ENCODE measurements at regions not wholly inside any gene's neighbourhood (a gene's known extent, or its start where the extent isn't known, plus 50 kb on each side); places are given as distances from the start of the nearest gene placed in this dataset.
"Not testable (repeated sequence)": the region's sequence is repeated elsewhere in the genome, so short reads cannot be mapped to it uniquely, and the experiment has no call there.

DNA sequence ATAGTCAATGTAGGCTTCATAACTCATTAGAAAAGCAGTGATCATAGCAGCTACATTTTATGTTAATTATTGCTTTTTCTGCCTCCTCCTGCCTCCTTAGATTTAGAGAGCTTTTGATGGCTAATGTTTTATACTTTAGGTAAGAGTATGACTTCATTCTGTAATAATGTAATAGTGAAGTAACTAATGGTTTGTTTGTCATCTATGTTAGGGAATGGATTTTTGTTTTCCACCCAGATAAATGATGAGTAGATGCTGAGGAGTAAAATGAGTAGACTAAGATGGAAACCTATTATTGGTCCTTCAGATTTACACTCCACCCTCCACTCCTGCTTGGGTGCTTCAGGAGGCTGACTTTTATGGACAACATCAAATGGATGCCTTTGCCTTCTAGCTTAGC, 170.6 kb downstream of the CTH start:
- Histone ChIP-seq H3K4me1 (ENCODE audit: control insufficient read depth in 1 of 2, insufficient read depth in 2 of 2, low read length in 2 of 2) (no peaks in the 10 kb centered on the region), H3K27ac (ENCODE audit: low read depth in 1 of 2, low read length in 2 of 2) (no peak overlapping the region), H3K9me3 (ENCODE audit: control insufficient read depth, low read length) (no peaks in the 10 kb centered on the region), H3K4me3 (ENCODE audit: low read length in 2 of 2) (no peak overlapping the region), H3K36me3 (ENCODE audit: control insufficient read depth in 1 of 2, insufficient read depth in 2 of 2, low read length in 1 of 2) (no peaks in the 10 kb centered on the region), H3K27me3 (ENCODE audit: control insufficient read depth in 1 of 2, insufficient read depth in 2 of 2, low read length in 1 of 2) (no peaks in the 10 kb centered on the region)
- no peak for ATAC-seq (ENCODE audit: low FRiP score)
- DNase-seq: no peak
- intact Hi-C loops (cut with DNase I): no loop called here

DNA sequence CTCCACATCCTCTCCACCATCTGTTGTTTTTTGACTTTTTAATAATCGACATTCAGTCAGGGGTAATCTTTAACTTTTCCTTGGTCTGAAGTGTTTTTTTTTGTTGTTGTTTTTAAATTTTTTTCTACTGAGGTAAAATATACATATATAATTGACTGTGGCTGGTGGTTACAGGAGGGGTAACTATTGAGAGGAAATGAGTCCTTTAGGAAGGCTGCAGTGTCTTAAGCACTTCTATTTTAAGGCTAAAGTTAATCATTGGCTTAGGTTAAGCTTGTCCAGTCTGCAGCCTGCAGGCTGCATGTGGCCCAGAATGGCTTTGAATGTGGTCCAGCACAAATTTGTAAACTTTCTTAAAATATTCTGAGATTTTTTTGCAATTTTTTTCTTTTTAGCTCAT, 172.5 kb downstream of the CTH start:
- no peak for ATAC-seq (ENCODE audit: low FRiP score)

DNA sequence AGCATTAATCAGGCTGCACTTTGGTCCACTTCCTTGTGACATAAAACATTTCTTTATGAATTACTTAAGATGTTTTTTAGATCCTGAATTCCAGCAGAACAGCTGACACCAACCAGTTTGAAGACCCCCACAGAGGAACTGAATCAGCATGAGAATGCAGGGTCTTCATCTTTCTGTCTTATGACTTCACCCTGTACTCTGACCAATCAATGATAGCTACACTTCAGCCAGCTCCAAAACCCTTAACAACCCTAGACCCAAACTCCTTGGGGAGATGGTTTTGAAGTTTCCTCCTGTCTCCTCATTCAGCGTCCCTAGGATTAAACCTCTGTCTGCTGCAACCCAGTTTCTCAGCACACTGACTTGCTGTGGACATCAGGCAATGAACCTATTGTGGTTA, 175.0 kb downstream of the CTH start:
- no peaks in the 10 kb centered on the region for H3K9me3 ChIP-seq (ENCODE audit: control insufficient read depth, low read length)
- intact Hi-C loops (cut with DNase I): no loop called here
- ATAC-seq (ENCODE audit: low FRiP score) (no peak), DNase-seq (no peak)
- no peaks in the 10 kb centered on the region for H3K4me1 ChIP-seq (ENCODE audit: control insufficient read depth in 1 of 2, insufficient read depth in 2 of 2, low read length in 2 of 2)
- H3K27ac ChIP-seq (ENCODE audit: low read depth in 1 of 2, low read length in 2 of 2): no peak overlapping the region
- no peaks in the 10 kb centered on the region for H3K36me3 ChIP-seq (ENCODE audit: control insufficient read depth in 1 of 2, insufficient read depth in 2 of 2, low read length in 1 of 2)
- WGBS, 2 donors: 61 to 65% methylated on average over 1 of the region's 1 CpG
- no peaks in the 10 kb centered on the region for H3K27me3 ChIP-seq (ENCODE audit: control insufficient read depth in 1 of 2, insufficient read depth in 2 of 2, low read length in 1 of 2)
- H3K4me3 ChIP-seq (ENCODE audit: low read length in 2 of 2): no peak overlapping the region

More for the DNA sequence above, 172.5 kb downstream of the CTH start:
- DNase-seq: no peak
- H3K27me3 ChIP-seq (ENCODE audit: control insufficient read depth in 1 of 2, insufficient read depth in 2 of 2, low read length in 1 of 2): no peaks in the 10 kb centered on the region
- WGBS, 2 donors: 94 to 98% methylated on average over 1 of the region's 1 CpG
- no peaks in the 10 kb centered on the region for H3K9me3 ChIP-seq (ENCODE audit: control insufficient read depth, low read length)
- no peaks in the 10 kb centered on the region for H3K36me3 ChIP-seq (ENCODE audit: control insufficient read depth in 1 of 2, insufficient read depth in 2 of 2, low read length in 1 of 2)
- intact Hi-C loops (cut with DNase I): no loop called here
- H3K27ac ChIP-seq (ENCODE audit: low read depth in 1 of 2, low read length in 2 of 2): no peak overlapping the region
- H3K4me3 ChIP-seq (ENCODE audit: low read length in 2 of 2): no peak overlapping the region
- H3K4me1 ChIP-seq (ENCODE audit: control insufficient read depth in 1 of 2, insufficient read depth in 2 of 2, low read length in 2 of 2): no peaks in the 10 kb centered on the region

DNA sequence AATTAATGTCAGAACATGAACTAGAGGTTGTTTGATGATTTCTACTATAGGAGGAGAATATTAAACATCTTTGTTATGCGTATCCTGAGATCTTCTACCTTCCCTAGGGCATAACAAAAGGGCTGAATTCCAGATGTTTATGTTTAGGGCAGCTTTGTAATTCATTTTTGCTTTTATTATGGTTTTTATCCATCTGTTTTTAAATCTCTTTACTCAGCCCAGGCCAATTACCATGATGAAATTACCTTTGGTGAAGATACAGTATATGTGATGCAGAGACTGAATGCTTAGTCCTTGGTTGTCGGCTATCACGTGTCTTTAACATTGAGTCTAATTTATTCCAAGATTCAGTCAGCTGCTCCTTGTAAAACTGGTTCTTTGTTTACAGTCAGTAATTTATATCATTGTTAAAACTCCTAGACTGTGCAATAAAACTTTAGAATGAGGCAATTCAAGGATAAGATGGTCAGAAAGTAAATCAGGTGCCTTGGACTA, 176.9 kb downstream of the CTH start:
- ATAC-seq (ENCODE audit: low FRiP score): no peak
- Histone ChIP-seq H3K4me3 (ENCODE audit: low read length in 2 of 2) (no peak overlapping the region), H3K36me3 (ENCODE audit: control insufficient read depth in 1 of 2, insufficient read depth in 2 of 2, low read length in 1 of 2) (no peaks in the 10 kb centered on the region), H3K4me1 (ENCODE audit: control insufficient read depth in 1 of 2, insufficient read depth in 2 of 2, low read length in 2 of 2) (no peaks in the 10 kb centered on the region), H3K27me3 (ENCODE audit: control insufficient read depth in 1 of 2, insufficient read depth in 2 of 2, low read length in 1 of 2) (no peaks in the 10 kb centered on the region), H3K27ac (ENCODE audit: low read depth in 1 of 2, low read length in 2 of 2) (no peak overlapping the region), H3K9me3 (ENCODE audit: control insufficient read depth, low read length) (no peaks in the 10 kb centered on the region)
- 91% methylated on average over 3 of the region's 3 CpGs for WGBS, 2 donors
- intact Hi-C loops (cut with DNase I): no loop called here
- no peak for DNase-seq

DNA sequence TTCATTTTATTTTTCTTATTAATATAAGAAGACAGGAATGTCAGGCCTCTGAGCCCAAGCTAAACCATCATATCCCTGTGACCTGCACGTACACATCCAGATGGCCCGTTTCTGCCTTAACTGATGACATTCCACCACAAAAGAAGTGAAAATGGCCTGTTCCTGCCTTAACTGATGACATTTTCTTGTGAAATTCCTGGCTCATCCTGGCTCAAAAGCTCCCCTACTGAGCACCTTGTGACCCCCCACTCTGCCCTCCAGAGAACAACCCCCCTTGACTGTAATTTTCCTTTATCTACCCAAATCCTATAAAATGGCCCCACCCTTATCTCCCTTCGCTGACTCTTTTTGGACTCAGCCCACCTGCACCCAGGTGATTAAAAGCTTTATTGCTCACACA, 182.5 kb downstream of the CTH start:
- DNase-seq; H3K9me3 ChIP-seq (ENCODE audit: control insufficient read depth, low read length); H3K27me3 ChIP-seq (ENCODE audit: control insufficient read depth in 1 of 2, insufficient read depth in 2 of 2, low read length in 1 of 2); H3K4me3 ChIP-seq (ENCODE audit: low read length in 2 of 2); H3K27ac ChIP-seq (ENCODE audit: low read depth in 1 of 2, low read length in 2 of 2); H3K36me3 ChIP-seq (ENCODE audit: control insufficient read depth in 1 of 2, insufficient read depth in 2 of 2, low read length in 1 of 2); intact Hi-C loops (cut with DNase I); H3K4me1 ChIP-seq (ENCODE audit: control insufficient read depth in 1 of 2, insufficient read depth in 2 of 2, low read length in 2 of 2); ATAC-seq (ENCODE audit: low FRiP score): not testable (repeated sequence)
- 81 to 84% methylated on average over 3 of the region's 3 CpGs for whole genome bisulfite sequencing, 2 donors

DNA sequence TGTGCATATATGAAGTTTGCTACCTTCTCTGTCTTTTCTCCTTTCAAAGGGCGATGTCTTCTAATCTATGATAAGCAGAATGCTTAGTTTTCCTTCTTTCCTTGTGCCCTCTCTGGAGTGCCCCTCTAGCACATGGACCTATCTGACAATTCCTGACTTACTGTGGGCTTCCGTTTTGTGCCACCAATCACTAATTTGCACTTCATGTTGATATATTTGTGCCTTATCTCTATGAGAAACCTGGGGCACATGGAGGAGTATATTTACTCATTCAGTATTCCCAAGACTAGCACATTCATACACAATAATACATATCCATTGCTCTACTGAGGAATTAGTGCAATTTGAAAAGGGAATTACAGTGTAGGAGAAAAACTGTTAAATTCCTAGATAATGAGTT, 197.7 kb downstream of the CTH start:
- Histone ChIP-seq H3K9me3 (ENCODE audit: control insufficient read depth, low read length) (no peaks in the 10 kb centered on the region), H3K27me3 (ENCODE audit: control insufficient read depth in 1 of 2, insufficient read depth in 2 of 2, low read length in 1 of 2) (no peaks in the 10 kb centered on the region), H3K27ac (ENCODE audit: low read depth in 1 of 2, low read length in 2 of 2) (no peak overlapping the region), H3K4me1 (ENCODE audit: control insufficient read depth in 1 of 2, insufficient read depth in 2 of 2, low read length in 2 of 2) (no peaks in the 10 kb centered on the region), H3K4me3 (ENCODE audit: low read length in 2 of 2) (no peak overlapping the region), H3K36me3 (ENCODE audit: control insufficient read depth in 1 of 2, insufficient read depth in 2 of 2, low read length in 1 of 2) (no peaks in the 10 kb centered on the region)
- 80 to 82% methylated on average over 2 of the region's 2 CpGs for WGBS, 2 donors
- ATAC-seq (ENCODE audit: low FRiP score) (no peak), DNase-seq (no peak)
- intact Hi-C loops (cut with DNase I): no loop called here

DNA sequence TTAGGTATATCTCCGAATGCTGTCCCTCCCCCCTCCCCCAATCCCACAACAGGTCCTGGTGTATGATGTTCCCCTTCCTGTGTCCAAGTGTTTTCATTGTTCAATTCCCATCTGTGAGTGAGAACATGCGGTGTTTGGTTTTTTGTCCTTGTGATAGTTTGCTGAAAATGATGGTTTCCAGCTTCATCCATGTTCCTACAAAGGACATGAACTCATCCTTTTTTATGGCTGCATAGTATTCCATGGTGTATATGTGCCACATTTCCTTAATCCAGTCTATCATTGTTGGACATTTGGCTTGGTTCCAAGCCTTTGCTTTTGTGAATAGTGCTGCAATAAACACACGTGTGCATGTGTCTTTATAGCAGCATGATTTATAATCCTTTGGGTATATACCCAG, 199.1 kb downstream of the CTH start:
- H3K27ac ChIP-seq (ENCODE audit: low read depth in 1 of 2, low read length in 2 of 2); ATAC-seq (ENCODE audit: low FRiP score); H3K4me3 ChIP-seq (ENCODE audit: low read length in 2 of 2); H3K27me3 ChIP-seq (ENCODE audit: control insufficient read depth in 1 of 2, insufficient read depth in 2 of 2, low read length in 1 of 2); DNase-seq; intact Hi-C loops (cut with DNase I); H3K36me3 ChIP-seq (ENCODE audit: control insufficient read depth in 1 of 2, insufficient read depth in 2 of 2, low read length in 1 of 2); H3K4me1 ChIP-seq (ENCODE audit: control insufficient read depth in 1 of 2, insufficient read depth in 2 of 2, low read length in 2 of 2); H3K9me3 ChIP-seq (ENCODE audit: control insufficient read depth, low read length): not testable (repeated sequence)
- 84 to 86% methylated on average over 3 of the region's 3 CpGs for WGBS, 2 donors

DNA sequence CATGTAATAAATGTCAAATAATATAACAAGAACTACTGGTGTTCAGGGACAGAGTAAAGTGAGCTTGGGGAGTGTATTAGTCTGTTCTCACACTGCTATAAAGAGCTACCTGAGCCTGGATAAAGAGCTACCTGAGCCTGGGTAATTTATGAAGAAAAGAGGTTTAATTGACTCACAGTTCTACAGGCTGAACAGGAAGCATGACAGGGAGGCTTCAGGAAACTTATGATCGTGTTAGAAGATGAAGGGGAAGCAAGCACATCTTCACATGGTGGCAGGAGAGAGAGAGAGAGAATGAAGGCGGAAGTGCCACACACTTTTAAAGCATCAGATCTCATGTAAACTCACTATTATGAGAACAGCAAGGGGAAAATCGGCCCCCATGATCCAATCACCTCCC, 205.9 kb downstream of the CTH start:
- intact Hi-C loops (cut with DNase I): no loop called here
- H3K36me3 ChIP-seq (ENCODE audit: control insufficient read depth in 1 of 2, insufficient read depth in 2 of 2, low read length in 1 of 2): no peaks in the 10 kb centered on the region
- ATAC-seq (ENCODE audit: low FRiP score) (no peak), DNase-seq (no peak)
- 77 to 82% methylated on average over 3 of the region's 3 CpGs for WGBS, 2 donors
- H3K9me3 ChIP-seq (ENCODE audit: control insufficient read depth, low read length): no peaks in the 10 kb centered on the region
- no peaks in the 10 kb centered on the region for H3K27me3 ChIP-seq (ENCODE audit: control insufficient read depth in 1 of 2, insufficient read depth in 2 of 2, low read length in 1 of 2)
- no peak overlapping the region for H3K4me3 ChIP-seq (ENCODE audit: low read length in 2 of 2)
- no peak overlapping the region for H3K27ac ChIP-seq (ENCODE audit: low read depth in 1 of 2, low read length in 2 of 2)
- H3K4me1 ChIP-seq (ENCODE audit: control insufficient read depth in 1 of 2, insufficient read depth in 2 of 2, low read length in 2 of 2): no peaks in the 10 kb centered on the region

DNA sequence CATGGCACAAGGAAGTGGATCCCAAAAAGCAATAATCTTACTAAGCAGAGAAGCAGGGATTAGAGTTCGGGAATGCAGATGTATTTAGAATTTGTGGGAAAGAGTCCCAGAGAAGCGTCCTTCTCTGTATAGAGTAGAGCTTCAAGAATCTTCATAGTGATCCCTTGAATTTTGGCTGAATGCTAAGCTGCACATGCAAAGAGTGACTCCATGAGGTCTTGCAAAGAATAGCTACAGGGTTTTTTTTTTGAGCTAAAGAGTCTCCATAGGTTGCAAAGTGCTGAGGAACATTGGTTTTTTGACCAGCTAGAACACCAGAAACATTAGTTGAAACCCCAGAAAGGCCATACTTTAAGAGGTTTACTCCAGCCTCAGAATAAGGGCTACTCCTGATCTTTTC, 206.7 kb downstream of the CTH start:
- H3K4me3 ChIP-seq (ENCODE audit: low read length in 2 of 2): no peak overlapping the region
- WGBS, 2 donors: 79 to 85% methylated on average over 2 of the region's 2 CpGs
- H3K4me1 ChIP-seq (ENCODE audit: control insufficient read depth in 1 of 2, insufficient read depth in 2 of 2, low read length in 2 of 2): no peaks in the 10 kb centered on the region
- no peaks in the 10 kb centered on the region for H3K27me3 ChIP-seq (ENCODE audit: control insufficient read depth in 1 of 2, insufficient read depth in 2 of 2, low read length in 1 of 2)
- intact Hi-C loops (cut with DNase I): no loop called here
- H3K27ac ChIP-seq (ENCODE audit: low read depth in 1 of 2, low read length in 2 of 2): no peak overlapping the region
- no peaks in the 10 kb centered on the region for H3K9me3 ChIP-seq (ENCODE audit: control insufficient read depth, low read length)
- ATAC-seq (ENCODE audit: low FRiP score) (no peak), DNase-seq (no peak)
- no peaks in the 10 kb centered on the region for H3K36me3 ChIP-seq (ENCODE audit: control insufficient read depth in 1 of 2, insufficient read depth in 2 of 2, low read length in 1 of 2)

Measured in aorta (tissue), 5 donors.